ENCODE measurements at regions not wholly inside any gene's neighbourhood (a gene's known extent, or its start where the extent isn't known, plus 50 kb on each side); places are given as distances from the start of the nearest gene placed in this dataset.

- TF ChIP-seq CTCF (IDR thresholded peaks at IDR 0.05) (no peak), EZH2 (IDR thresholded peaks at IDR 0.05) (no peak), EZH2phosphoT487 (IDR thresholded peaks at IDR 0.05) (no peak)
Observed at GRCh38 chr20:48476854-48477253, 350.9 kb downstream of the PREX1 start.
